H1 (cell line): ENCODE measurements at regions not wholly inside any gene's neighbourhood (a gene's known extent, or its start where the extent isn't known, plus 50 kb on each side); places are given as distances from the start of the nearest gene placed in this dataset.

Source experiments
- CTCF ChIA-PET: fragments of 300-600 bp; sonication (Branson Sonifier 250); formaldehyde crosslinking; loops from one replicate; lab custom pipeline; 2021; ENCODE audit not compliant: partially characterized antibody; lab: Charles Lee
- POLR2A ChIA-PET: fragments of 300-600 bp; sonication (Branson Sonifier 250); formaldehyde crosslinking; loops from one replicate; lab custom pipeline; 2021; ENCODE audit warnings: inconsistent platforms; ENCODE audit not compliant: partially characterized antibody; lab: Charles Lee
- DNase-seq, 2 experiments: peaks; one replicate each; pipeline versions ENCODE4 v3.0.0 to v3.0.0-alpha.2; 2010 to 2022; ENCODE audit warnings: low spot score in 2 of 2, low read depth in 1 of 2, mixed read lengths in 1 of 2
- FAIRE-seq: peaks from 2 replicates; lab custom pipeline; 2011; peaks lifted over from hg19 to GRCh38; lab: Jason Lieb, UNC
- H2AFZ ChIP-seq: 2 replicates; pipeline ENCODE4 v1.8.1; 2012; ENCODE audit warnings: low read length, inconsistent platforms
- H2AK5ac ChIP-seq: 2 replicates; pipeline ENCODE4 v1.6.1; 2013; ENCODE audit warnings: low read depth, low read length
- H2BK120ac ChIP-seq: replicated peaks from 2 replicates; pipeline ENCODE3; 2013; ENCODE audit warnings: low read depth, low read length, inconsistent platforms
- H2BK12ac ChIP-seq: 2 replicates; pipeline ENCODE4 v1.6.1; 2013; ENCODE audit warnings: low read depth, low read length
- H2BK15ac ChIP-seq: 2 replicates; pipeline ENCODE4 v1.6.1; 2013; ENCODE audit warnings: low read length
- H2BK20ac ChIP-seq: 2 replicates; pipeline ENCODE4 v1.6.1; 2013; ENCODE audit warnings: low read length
- H2BK5ac ChIP-seq: 2 replicates; pipeline ENCODE4 v1.6.1; 2013; ENCODE audit warnings: low read depth, low read length
- H3K14ac ChIP-seq: 2 replicates; pipeline ENCODE4 v1.6.1; 2013; ENCODE audit warnings: inconsistent platforms; ENCODE audit not compliant: insufficient read length
- H3K18ac ChIP-seq: 2 replicates; pipeline ENCODE4 v1.6.1; 2013; ENCODE audit warnings: low read length; ENCODE audit errors: extremely low read depth
- H3K23ac ChIP-seq: 2 replicates; pipeline ENCODE4 v1.6.1; 2013; ENCODE audit warnings: inconsistent platforms; ENCODE audit not compliant: insufficient read length
- H3K23me2 ChIP-seq: 2 replicates; pipeline ENCODE4 v1.6.1; 2013; ENCODE audit warnings: low read depth, low read length
- H3K27ac ChIP-seq: 2 replicates; pipeline ENCODE4 v1.6.1; 2011; ENCODE audit warnings: low read depth, low read length, inconsistent platforms
- H3K27me3 ChIP-seq, 4 experiments: replicated peaks in 1 of 4; 1 replicate in 1 of 4; 2 replicates in 3 of 4; pipeline versions ENCODE4 v1.6.1 to v1.8.1; 2011 to 2013; ENCODE audit warnings: low read length in 3 of 4, mild to moderate bottlenecking in 3 of 4, inconsistent platforms in 2 of 4, mixed read lengths in 2 of 4, moderate library complexity in 1 of 4; ENCODE audit not compliant: control insufficient read depth in 3 of 4, insufficient read depth in 3 of 4; ENCODE audit errors: extremely low read depth in 1 of 4
- H3K36me3 ChIP-seq, 4 experiments: 2 replicates each; pipeline versions ENCODE4 v1.6.1 to v1.8.1; 2011 to 2013; ENCODE audit warnings: mild to moderate bottlenecking in 4 of 4, low read length in 3 of 4, moderate library complexity in 2 of 4, control low read depth in 1 of 4, inconsistent platforms in 1 of 4; ENCODE audit not compliant: insufficient read depth in 4 of 4, control insufficient read depth in 2 of 4
- H3K4ac ChIP-seq: replicated peaks from 2 replicates; pipeline ENCODE3; 2013; ENCODE audit warnings: low read length, low read depth, mixed read lengths, inconsistent platforms; ENCODE audit not compliant: insufficient read length
- H3K4me1 ChIP-seq, 4 experiments: replicated peaks in 1 of 4; 1 replicate in 1 of 4; 2 replicates in 3 of 4; pipeline versions ENCODE4 v1.6.1 to v1.8.1; 2011 to 2013; ENCODE audit warnings: low read length in 3 of 4, inconsistent platforms in 2 of 4, mixed read lengths in 1 of 4; ENCODE audit not compliant: insufficient read depth in 4 of 4, control insufficient read depth in 3 of 4
- H3K4me2 ChIP-seq, 2 experiments: 2 replicates each; pipeline versions ENCODE4 v1.6.1 to v1.8.1; 2011 to 2013; ENCODE audit warnings: low read depth in 2 of 2, low read length in 2 of 2, control low read depth in 1 of 2, inconsistent platforms in 1 of 2, mild to moderate bottlenecking in 1 of 2; ENCODE audit not compliant: insufficient read depth in 1 of 2
- H3K4me3 ChIP-seq, 4 experiments: fragments of 200-600, 300-600 bp in 1 of 4; sonication (generic), shearing (Covaris generic), sonication (Bioruptor Twin) in 1 of 4; 2 replicates each; pipeline versions ENCODE4 v1.5.1 to v1.8.1; 2011 to 2016; ENCODE audit warnings: low read length in 4 of 4, low read depth in 3 of 4, control low read depth in 2 of 4, inconsistent platforms in 2 of 4, mild to moderate bottlenecking in 2 of 4, mixed read lengths in 1 of 4, moderate library complexity in 1 of 4; ENCODE audit not compliant: insufficient read depth in 2 of 4; ENCODE audit errors: extremely low read depth in 1 of 4
- H3K56ac ChIP-seq: replicated peaks from 2 replicates; pipeline ENCODE3; 2013; ENCODE audit warnings: low read depth, mild to moderate bottlenecking, mixed read lengths, low read length, inconsistent platforms; ENCODE audit not compliant: insufficient read length
- H3K79me1 ChIP-seq: 2 replicates; pipeline ENCODE4 v1.6.1; 2013; ENCODE audit warnings: low read depth, low read length, control low read depth
- H3K79me2 ChIP-seq, 2 experiments: 2 replicates each; pipeline versions ENCODE4 v1.6.1 to v1.8.1; 2012 to 2013; ENCODE audit warnings: low read length in 2 of 2, mild to moderate bottlenecking in 2 of 2, inconsistent platforms in 1 of 2; ENCODE audit not compliant: insufficient read depth in 2 of 2, control insufficient read depth in 1 of 2
- H3K9ac ChIP-seq, 4 experiments: replicated peaks in 1 of 4; 1 replicate in 1 of 4; 2 replicates in 3 of 4; pipeline versions ENCODE4 v1.6.1 to v1.8.1; 2011 to 2013; ENCODE audit warnings: low read depth in 3 of 4, low read length in 3 of 4, control low read depth in 2 of 4, mild to moderate bottlenecking in 2 of 4, moderate library complexity in 2 of 4, inconsistent platforms in 1 of 4; ENCODE audit errors: extremely low read depth in 1 of 4
- H3K9me3 ChIP-seq, 2 experiments: 2 replicates each; pipeline versions ENCODE4 v1.6.1 to v1.8.1; 2012 to 2013; ENCODE audit warnings: mild to moderate bottlenecking in 2 of 2, moderate library complexity in 2 of 2, control low read depth in 1 of 2, inconsistent platforms in 1 of 2, low read depth in 1 of 2, low read length in 1 of 2, mixed read lengths in 1 of 2; ENCODE audit not compliant: insufficient read depth in 2 of 2
- H4K20me1 ChIP-seq, 2 experiments: replicated peaks in 1 of 2; 2 replicates each; pipeline versions ENCODE3 to v1.8.1; 2011 to 2013; ENCODE audit warnings: inconsistent platforms in 2 of 2, low read length in 2 of 2, mild to moderate bottlenecking in 1 of 2; ENCODE audit not compliant: insufficient read depth in 2 of 2, control insufficient read depth in 1 of 2
- H4K5ac ChIP-seq: 2 replicates; pipeline ENCODE4 v1.6.1; 2013; ENCODE audit warnings: low read length, low read depth, mixed read lengths, inconsistent platforms; ENCODE audit not compliant: insufficient read length
- H4K8ac ChIP-seq: 2 replicates; pipeline ENCODE4 v1.8.0; 2013; ENCODE audit warnings: mild to moderate bottlenecking, moderate library complexity, low read length, inconsistent platforms; ENCODE audit not compliant: insufficient read depth; ENCODE audit errors: extremely low read depth
- H4K91ac ChIP-seq: replicated peaks from 2 replicates; pipeline ENCODE3; 2013; ENCODE audit warnings: low read length, mixed read lengths, inconsistent platforms; ENCODE audit not compliant: insufficient read length
- BACH1 ChIP-seq: IDR thresholded peaks from 2 replicates; pipeline ENCODE4 v1.6.1; 2012; ENCODE audit warnings: low read length, improper control_type of control experiment
- CBX5 ChIP-seq: fragments of 300-800, 300-1000 bp; sonication (generic); IDR thresholded peaks from 2 replicates; pipeline ENCODE4 v1.7.1; 2016; ENCODE audit warnings: antibody characterized with exemption, low read length, low read depth
- EP300 ChIP-seq, 2 experiments: IDR thresholded peaks; 1 replicate in 1 of 2; 2 replicates in 1 of 2; pipeline ENCODE4 v1.6.1; 2011 to 2012; ENCODE audit warnings: low read depth in 2 of 2, low read length in 2 of 2, mild to moderate bottlenecking in 2 of 2, borderline replicate concordance in 1 of 2, inconsistent platforms in 1 of 2, moderate library complexity in 1 of 2
- FOSL1 ChIP-seq: IDR thresholded peaks from 2 replicates; pipeline ENCODE4 v1.6.1; 2011; ENCODE audit warnings: mild to moderate bottlenecking, low read depth, low read length, moderate library complexity; ENCODE audit not compliant: insufficient read depth
- KDM4A ChIP-seq: IDR thresholded peaks from one replicate; pipeline ENCODE4 v1.7.1; 2012; ENCODE audit warnings: low read depth, mild to moderate bottlenecking, moderate library complexity, low read length, inconsistent platforms; ENCODE audit not compliant: severe bottlenecking
- KDM5A ChIP-seq: fragments of 200-600 bp; IDR thresholded peaks from 2 replicates; pipeline ENCODE4 v1.7.1; 2012; ENCODE audit warnings: mild to moderate bottlenecking, low read length, inconsistent platforms, mixed read lengths
- NANOG ChIP-seq: IDR thresholded peaks from 2 replicates; pipeline ENCODE4 v1.6.1; 2011; ENCODE audit warnings: low read length, low read depth, mild to moderate bottlenecking, inconsistent platforms; ENCODE audit not compliant: insufficient read depth, poor library complexity, severe bottlenecking
- PHF8 ChIP-seq: fragments of 200-600 bp; sonication (generic); conservative IDR thresholded peaks from 2 replicates; pipeline ENCODE4 v1.7.1; 2012; ENCODE audit warnings: low read depth, mild to moderate bottlenecking, inconsistent platforms, low read length, moderate library complexity
- RXRA ChIP-seq: IDR thresholded peaks from 2 replicates; pipeline ENCODE4 v1.6.1; 2011; ENCODE audit warnings: low read depth, mild to moderate bottlenecking, low read length, moderate library complexity; ENCODE audit not compliant: insufficient read depth
- WGBS, 2 experiments: shearing (Covaris generic) in 1 of 2; methylation state at CpG; one replicate each; pipeline versions ENCODE4 v1.1.6 to v1.1.7; 2013 to 2015; ENCODE audit warnings: low lambda C conversion rate in 2 of 2, mixed read lengths in 2 of 2, inconsistent platforms in 1 of 2, low coverage in 1 of 2, missing lambda C conversion rate in 1 of 2; ENCODE audit not compliant: insufficient replicate concordance in 2 of 2, insufficient coverage in 1 of 2, insufficient read length in 1 of 2; ENCODE audit errors: extremely low coverage in 1 of 2, missing lambda C conversion rate in 1 of 2; 5-methylcytosine and 5-hydroxymethylcytosine counted together
- TF ChIP-seq, protein P1 (sequence below): IDR thresholded peaks from 2 replicates; pipeline ENCODE4 v1.6.1; 2011; ENCODE audit warnings: low read depth, mild to moderate bottlenecking, low read length; ENCODE audit not compliant: insufficient read depth
- TF ChIP-seq, protein P2 (sequence below): IDR thresholded peaks from 2 replicates; pipeline ENCODE4 v1.6.1; 2012; ENCODE audit warnings: inconsistent platforms

DNA sequence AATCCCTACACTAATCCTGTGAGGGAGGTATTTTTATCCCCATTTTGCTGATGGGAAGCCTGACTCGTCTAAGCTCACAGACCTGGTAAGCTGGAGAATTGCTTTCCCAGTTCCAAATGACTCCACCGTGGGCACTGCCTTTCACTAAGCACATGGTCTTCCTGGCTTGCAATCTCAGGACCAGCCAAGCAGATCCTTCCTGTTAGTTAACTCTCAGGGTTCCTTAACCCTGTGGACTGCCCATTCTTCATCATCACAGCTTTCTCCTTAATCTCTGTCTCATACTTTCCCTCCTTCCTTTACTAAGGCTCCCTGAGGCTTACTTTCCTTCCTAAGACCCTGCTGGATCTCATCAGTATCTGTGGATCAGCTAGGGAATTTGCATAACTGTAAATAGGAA, 122.2 kb upstream of the ZEB2 start:
- H3K79me1 ChIP-seq, result no peaks in the 10 kb centered on the region
- no peak overlapping the region for H2BK5ac ChIP-seq
- no peak overlapping the region for H3K4me2 ChIP-seq
- no peak overlapping the region for H3K56ac ChIP-seq
- H3K4ac ChIP-seq, result no peak overlapping the region
- FAIRE-seq (no peak), DNase-seq (no peak)
- no peak overlapping the region for H3K14ac ChIP-seq
- no peak overlapping the region for H2AK5ac ChIP-seq
- H3K36me3 ChIP-seq, result no peaks in the 10 kb centered on the region
- no peak overlapping the region for H4K91ac ChIP-seq
- 74% methylated on average over 2 of the region's 2 CpGs; no CpG with 5 or more reads in 1 of the 2 experiments for WGBS, 2 experiments
- H2BK120ac ChIP-seq, result no peak overlapping the region
- no peak overlapping the region for H2BK20ac ChIP-seq
- H3K4me3 ChIP-seq, result no peak overlapping the region
- H2BK12ac ChIP-seq, result no peak overlapping the region
- TF ChIP-seq, protein P1, sequence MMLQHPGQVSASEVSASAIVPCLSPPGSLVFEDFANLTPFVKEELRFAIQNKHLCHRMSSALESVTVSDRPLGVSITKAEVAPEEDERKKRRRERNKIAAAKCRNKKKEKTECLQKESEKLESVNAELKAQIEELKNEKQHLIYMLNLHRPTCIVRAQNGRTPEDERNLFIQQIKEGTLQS, result no peak
- TF ChIP-seq, protein P2, sequence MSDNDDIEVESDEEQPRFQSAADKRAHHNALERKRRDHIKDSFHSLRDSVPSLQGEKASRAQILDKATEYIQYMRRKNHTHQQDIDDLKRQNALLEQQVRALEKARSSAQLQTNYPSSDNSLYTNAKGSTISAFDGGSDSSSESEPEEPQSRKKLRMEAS, result no peak
- TF ChIP-seq KDM5A, result no peak
- no peak for TF ChIP-seq PHF8
- no peak for TF ChIP-seq RXRA
- no peak for TF ChIP-seq CBX5
- TF ChIP-seq FOSL1, result no peak
- no peak for TF ChIP-seq KDM4A
- no peak for TF ChIP-seq EP300 (IDR thresholded peaks at IDR 0.05; ENCODE audit: borderline replicate concordance in 1 of 2, low read depth in 2 of 2, low read length in 2 of 2)
- TF ChIP-seq BACH1, result no peak
- no peak for TF ChIP-seq NANOG
- CTCF ChIA-PET, result interaction anchor here (1.0 to 1.2 kb wide), 2 partner anchors 120 to 546 kb away, joined by 3 read pairs; no protein-coding TSS in a partner anchor
- H3K18ac ChIP-seq, result no peak overlapping the region
- POLR2A ChIA-PET, result no interaction called here
- no peaks in the 10 kb centered on the region for H3K9me3 ChIP-seq
- no peak overlapping the region for H3K27ac ChIP-seq
- no peaks in the 10 kb centered on the region for H3K79me2 ChIP-seq
- H3K27me3 ChIP-seq, result no peaks in the 10 kb centered on the region; a peak in 1 of 7 replicates
- peaks cover 0 to 5% (median 0%) of the 10 kb centered on the region in 4 experiments; a peak in 1 of 7 replicates for H3K4me1 ChIP-seq
- H3K23me2 ChIP-seq, result no peaks in the 10 kb centered on the region
- H4K5ac ChIP-seq, result no peak overlapping the region
- H3K9ac ChIP-seq, result no peak overlapping the region
- no peak overlapping the region for H3K23ac ChIP-seq
- no peak overlapping the region for H4K8ac ChIP-seq
- H4K20me1 ChIP-seq, result no peaks in the 10 kb centered on the region
- H2BK15ac ChIP-seq, result no peak overlapping the region
- peak overlapping the region; percentile 28; the same call in 1 of the 2 replicates for H2AFZ ChIP-seq
